ENCODE measurements at regions not wholly inside any gene's neighbourhood (a gene's known extent, or its start where the extent isn't known, plus 50 kb on each side); places are given as distances from the start of the nearest gene placed in this dataset.

DNA sequence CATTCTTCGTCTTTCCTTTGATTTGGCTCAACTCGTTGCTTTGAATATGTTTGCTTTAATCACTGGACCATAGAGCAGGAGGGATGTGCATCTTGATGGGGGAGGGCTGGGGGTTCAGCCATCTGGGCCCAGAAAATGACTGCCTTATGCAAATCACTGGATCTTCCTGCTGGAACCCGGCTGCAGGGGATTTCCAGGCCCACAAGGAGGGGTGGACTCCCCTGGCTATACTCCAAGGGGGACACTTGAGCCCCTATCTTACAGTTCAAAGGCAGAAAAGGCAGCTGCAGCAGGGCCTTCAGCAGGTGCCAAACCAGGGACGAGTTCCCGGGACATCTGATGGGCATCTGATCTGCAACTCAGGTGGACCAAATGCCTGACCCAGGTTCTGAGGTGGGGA, 122.5 kb downstream of the DICER1 start:
- no peaks in the 10 kb centered on the region for H3K9me3 ChIP-seq (ENCODE audit: low read depth)
- H3K27me3 ChIP-seq: no peaks in the 10 kb centered on the region
- TF ChIP-seq, protein P1, sequence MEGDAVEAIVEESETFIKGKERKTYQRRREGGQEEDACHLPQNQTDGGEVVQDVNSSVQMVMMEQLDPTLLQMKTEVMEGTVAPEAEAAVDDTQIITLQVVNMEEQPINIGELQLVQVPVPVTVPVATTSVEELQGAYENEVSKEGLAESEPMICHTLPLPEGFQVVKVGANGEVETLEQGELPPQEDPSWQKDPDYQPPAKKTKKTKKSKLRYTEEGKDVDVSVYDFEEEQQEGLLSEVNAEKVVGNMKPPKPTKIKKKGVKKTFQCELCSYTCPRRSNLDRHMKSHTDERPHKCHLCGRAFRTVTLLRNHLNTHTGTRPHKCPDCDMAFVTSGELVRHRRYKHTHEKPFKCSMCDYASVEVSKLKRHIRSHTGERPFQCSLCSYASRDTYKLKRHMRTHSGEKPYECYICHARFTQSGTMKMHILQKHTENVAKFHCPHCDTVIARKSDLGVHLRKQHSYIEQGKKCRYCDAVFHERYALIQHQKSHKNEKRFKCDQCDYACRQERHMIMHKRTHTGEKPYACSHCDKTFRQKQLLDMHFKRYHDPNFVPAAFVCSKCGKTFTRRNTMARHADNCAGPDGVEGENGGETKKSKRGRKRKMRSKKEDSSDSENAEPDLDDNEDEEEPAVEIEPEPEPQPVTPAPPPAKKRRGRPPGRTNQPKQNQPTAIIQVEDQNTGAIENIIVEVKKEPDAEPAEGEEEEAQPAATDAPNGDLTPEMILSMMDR (IDR thresholded peaks at IDR 0.05; ENCODE audit: low read depth, low read length): no peak
- H3K4me3 ChIP-seq: no peak overlapping the region
- H3K27ac ChIP-seq: no peak overlapping the region
- no peaks in the 10 kb centered on the region for H3K36me3 ChIP-seq
- H3K4me1 ChIP-seq (ENCODE audit: low read depth): no peaks in the 10 kb centered on the region
- DNase-seq (ENCODE audit: low read depth in 1 of 2, low spot score in 1 of 2): no peak

GRCh38 chr14:95033682-95034632, 123.4 kb downstream of the DICER1 start:
- Histone ChIP-seq H3K27me3 (no peaks in the 10 kb centered on the region), H3K27ac (no peak overlapping the region), H3K36me3 (no peaks in the 10 kb centered on the region), H3K9me3 (ENCODE audit: low read depth) (no peaks in the 10 kb centered on the region), H3K4me1 (ENCODE audit: low read depth) (no peaks in the 10 kb centered on the region), H3K4me3 (no peak overlapping the region)
- TF ChIP-seq, protein P1 (IDR thresholded peaks at IDR 0.05; ENCODE audit: low read depth, low read length): no peak
- no peak for DNase-seq (ENCODE audit: low read depth in 1 of 2, low spot score in 1 of 2)

- H3K9me3 ChIP-seq (ENCODE audit: low read depth): no peaks in the 10 kb centered on the region
These were observed 124.3 kb downstream of the DICER1 start for GRCh38 chr14:95033031-95033430.

DNA sequence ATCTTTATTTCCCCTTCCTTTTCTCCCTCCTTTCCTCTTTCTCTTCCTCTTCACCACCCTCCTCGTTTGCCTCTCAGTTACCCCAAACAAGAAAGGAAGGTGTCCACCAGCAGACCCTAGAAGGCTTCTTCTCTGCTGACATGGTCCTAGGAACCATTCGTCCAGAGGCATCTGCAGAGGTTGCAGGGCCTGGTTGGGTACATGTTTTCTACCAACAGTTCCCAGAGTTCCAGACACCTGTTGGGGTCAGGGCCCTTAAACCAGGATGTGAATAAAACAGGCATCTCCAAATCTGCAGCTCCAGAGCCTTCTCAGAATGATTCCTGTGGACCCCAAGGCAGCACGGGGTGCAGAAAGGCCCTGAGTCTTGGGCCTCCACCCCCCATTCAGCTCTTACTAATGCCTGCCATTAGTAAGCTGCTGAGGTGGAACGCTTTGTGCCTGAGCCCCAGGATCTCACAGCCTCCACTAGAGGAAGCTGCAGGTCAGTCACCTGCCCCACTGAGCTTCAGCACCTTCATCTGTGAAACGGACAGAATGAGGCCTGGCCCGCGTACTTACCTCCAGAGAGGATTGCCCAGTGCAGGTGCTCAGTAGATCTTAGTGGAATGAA, 130.4 kb downstream of the DICER1 start:
- DNase-seq (ENCODE audit: low read depth in 1 of 2, low spot score in 1 of 2): no peak
- no peaks in the 10 kb centered on the region for H3K27me3 ChIP-seq
- no peak overlapping the region for H3K4me3 ChIP-seq
- TF ChIP-seq, protein P1 (IDR thresholded peaks at IDR 0.05; ENCODE audit: low read depth, low read length): no peak
- H3K9me3 ChIP-seq (ENCODE audit: low read depth): no peaks in the 10 kb centered on the region
- H3K36me3 ChIP-seq: no peaks in the 10 kb centered on the region
- no peaks in the 10 kb centered on the region for H3K4me1 ChIP-seq (ENCODE audit: low read depth)
- H3K27ac ChIP-seq: no peak overlapping the region

More at GRCh38 chr14:95033031-95033430, 124.3 kb downstream of the DICER1 start:
- Histone ChIP-seq H3K36me3 (no peaks in the 10 kb centered on the region), H3K4me1 (ENCODE audit: low read depth) (no peaks in the 10 kb centered on the region), H3K4me3 (no peak overlapping the region), H3K27me3 (no peaks in the 10 kb centered on the region), H3K27ac (no peak overlapping the region)
- no peak for DNase-seq (ENCODE audit: low read depth in 1 of 2, low spot score in 1 of 2)
- TF ChIP-seq, protein P1 (IDR thresholded peaks at IDR 0.05; ENCODE audit: low read depth, low read length): no peak

GRCh38 chr14:95025941-95026340, 131.4 kb downstream of the DICER1 start:
- H3K27ac ChIP-seq: no peak overlapping the region
- no peak for DNase-seq (ENCODE audit: low read depth in 1 of 2, low spot score in 1 of 2)
- no peaks in the 10 kb centered on the region for H3K9me3 ChIP-seq (ENCODE audit: low read depth)
- no peaks in the 10 kb centered on the region for H3K27me3 ChIP-seq
- H3K4me3 ChIP-seq: no peak overlapping the region
- no peaks in the 10 kb centered on the region for H3K4me1 ChIP-seq (ENCODE audit: low read depth)
- TF ChIP-seq, protein P1 (IDR thresholded peaks at IDR 0.05; ENCODE audit: low read depth, low read length): no peak
- no peaks in the 10 kb centered on the region for H3K36me3 ChIP-seq

All from cardiac muscle cell (in vitro differentiated cells and primary cell).